PC-3 (cell line): ENCODE measurements at regions not wholly inside any gene's neighbourhood (a gene's known extent, or its start where the extent isn't known, plus 50 kb on each side); places are given as distances from the start of the nearest gene placed in this dataset.

ENCODE experiments used
- CTCF ChIP-seq: fragments of 300-600 bp; sonication (generic); conservative IDR thresholded peaks from 2 replicates; pipeline ENCODE4 v1.5.1; 2017; ENCODE audit warnings: antibody characterized with exemption, low read depth, mild to moderate bottlenecking, low read length
- EZH2phosphoT487 ChIP-seq: fragments of 300-600 bp; sonication (generic); IDR thresholded peaks from 2 replicates; pipeline ENCODE4 v1.6.1; 2018; ENCODE audit warnings: mild to moderate bottlenecking, antibody characterized with exemption, low read length, borderline replicate concordance

- no peak for TF ChIP-seq EZH2phosphoT487
- TF ChIP-seq CTCF, result no peak
Observed at GRCh38 chr4:66273110-66273509, 602.8 kb upstream of the EPHA5 start.
